Hepatocyte (in vitro differentiated cells): ENCODE measurements at regions not wholly inside any gene's neighbourhood (a gene's known extent, or its start where the extent isn't known, plus 50 kb on each side); places are given as distances from the start of the nearest gene placed in this dataset.

Experiments
- DNase-seq: peaks from one replicate; pipeline ENCODE4 v3.0.0-alpha.2; 2016; ENCODE audit warnings: low spot score
- H2AFZ ChIP-seq: fragments of 200-600 bp; sonication (generic); 2 replicates; pipeline ENCODE4 v1.6.0; 2016; ENCODE audit warnings: antibody characterized with exemption, mild to moderate bottlenecking
- H3K27ac ChIP-seq: fragments of 200-600 bp; sonication (generic); 2 replicates; pipeline ENCODE4 v1.5.1; 2016; ENCODE audit warnings: mild to moderate bottlenecking
- H3K27me3 ChIP-seq: fragments of 200-600 bp; sonication (generic); 2 replicates; pipeline ENCODE4 v1.6.1; 2016
- H3K36me3 ChIP-seq: fragments of 200-600 bp; sonication (generic); replicated peaks from 2 replicates; pipeline ENCODE4 v1.5.1; 2016; ENCODE audit warnings: low read depth; ENCODE audit not compliant: insufficient read depth
- H3K4me1 ChIP-seq: fragments of 200-600 bp; sonication (generic); 2 replicates; pipeline ENCODE4 v1.5.1; 2016; ENCODE audit warnings: mild to moderate bottlenecking, moderate library complexity; ENCODE audit not compliant: insufficient read depth
- H3K4me2 ChIP-seq: fragments of 200-600 bp; sonication (generic); 2 replicates; pipeline ENCODE4 v1.6.0; 2016
- H3K4me3 ChIP-seq: fragments of 200-600 bp; sonication (generic); 2 replicates; pipeline ENCODE4 v1.5.1; 2016; ENCODE audit warnings: mild to moderate bottlenecking
- H3K79me2 ChIP-seq: fragments of 200-600 bp; sonication (generic); 2 replicates; pipeline ENCODE4 v1.6.0; 2017; ENCODE audit warnings: mild to moderate bottlenecking
- H3K9me2 ChIP-seq: fragments of 200-600 bp; sonication (generic); replicated peaks from 2 replicates; pipeline ENCODE4 v1.6.0; 2017; ENCODE audit warnings: mild to moderate bottlenecking; ENCODE audit not compliant: insufficient read depth
- H3K9me3 ChIP-seq: fragments of 200-600 bp; sonication (generic); 2 replicates; pipeline ENCODE4 v1.5.1; 2016; ENCODE audit warnings: low read depth, mild to moderate bottlenecking
- H4K20me1 ChIP-seq: fragments of 200-600 bp; sonication (generic); 2 replicates; pipeline ENCODE4 v1.6.0; 2016; ENCODE audit warnings: mild to moderate bottlenecking; ENCODE audit not compliant: insufficient read depth, poor library complexity, severe bottlenecking
- EZH2 ChIP-seq: fragments of 200-600 bp; sonication (generic); IDR thresholded peaks from 2 replicates; pipeline ENCODE4 v1.6.1; 2016; ENCODE audit warnings: antibody characterized with exemption, mild to moderate bottlenecking, borderline replicate concordance
- EZH2phosphoT487 ChIP-seq: fragments of 200-600 bp; sonication (generic); IDR thresholded peaks from one replicate; pipeline ENCODE4 v1.6.1; 2018; ENCODE audit warnings: antibody characterized with exemption, mild to moderate bottlenecking, low read depth, moderate library complexity; ENCODE audit not compliant: unreplicated experiment, severe bottlenecking
- WGBS: methylation state at CpG from one replicate; pipeline ENCODE4 v1.1.6; 2016; ENCODE audit warnings: low lambda C conversion rate; ENCODE audit errors: missing lambda C conversion rate; 5-methylcytosine and 5-hydroxymethylcytosine counted together
- TF ChIP-seq, protein P1 (sequence below): fragments of 200-600 bp; sonication (generic); IDR thresholded peaks from 2 replicates; pipeline ENCODE4 v1.5.1; 2016; ENCODE audit warnings: antibody characterized with exemption, mild to moderate bottlenecking; ENCODE audit not compliant: poor library complexity

DNA sequence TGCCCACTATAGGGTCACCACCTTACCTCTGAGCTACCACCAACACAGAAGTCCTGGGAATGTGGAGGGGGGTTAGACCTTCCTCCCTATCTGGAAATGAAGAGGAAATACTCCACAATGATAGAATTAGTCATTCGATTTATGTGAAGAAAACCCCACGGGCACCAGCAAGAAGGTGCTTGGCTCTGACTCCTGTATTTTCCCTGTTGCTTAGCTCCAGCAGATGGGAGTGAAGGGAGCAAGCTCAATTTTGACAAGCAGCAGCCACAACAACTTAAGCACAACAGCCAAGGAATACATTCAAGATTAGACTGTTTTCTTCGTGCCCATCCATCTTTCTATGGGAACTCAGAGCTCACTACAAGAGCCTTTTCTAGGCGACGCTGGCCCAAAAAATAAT lies 191.7 kb downstream of the SPTSSA start:
- WGBS, result 94% methylated on average over 5 of the region's 5 CpGs
- Histone ChIP-seq H3K27me3 (no peaks in the 10 kb centered on the region), H3K36me3 (no peaks in the 10 kb centered on the region), H2AFZ (no peak overlapping the region), H3K4me3 (no peak overlapping the region), H3K9me3 (no peaks in the 10 kb centered on the region), H3K4me2 (no peak overlapping the region), H4K20me1 (no peaks in the 10 kb centered on the region), H3K4me1 (no peaks in the 10 kb centered on the region), H3K79me2 (no peaks in the 10 kb centered on the region), H3K27ac (no peak overlapping the region), H3K9me2 (no peaks in the 10 kb centered on the region)
- no peak for DNase-seq
- TF ChIP-seq EZH2 (no peak), EZH2phosphoT487 (no peak)
- TF ChIP-seq, protein P1, sequence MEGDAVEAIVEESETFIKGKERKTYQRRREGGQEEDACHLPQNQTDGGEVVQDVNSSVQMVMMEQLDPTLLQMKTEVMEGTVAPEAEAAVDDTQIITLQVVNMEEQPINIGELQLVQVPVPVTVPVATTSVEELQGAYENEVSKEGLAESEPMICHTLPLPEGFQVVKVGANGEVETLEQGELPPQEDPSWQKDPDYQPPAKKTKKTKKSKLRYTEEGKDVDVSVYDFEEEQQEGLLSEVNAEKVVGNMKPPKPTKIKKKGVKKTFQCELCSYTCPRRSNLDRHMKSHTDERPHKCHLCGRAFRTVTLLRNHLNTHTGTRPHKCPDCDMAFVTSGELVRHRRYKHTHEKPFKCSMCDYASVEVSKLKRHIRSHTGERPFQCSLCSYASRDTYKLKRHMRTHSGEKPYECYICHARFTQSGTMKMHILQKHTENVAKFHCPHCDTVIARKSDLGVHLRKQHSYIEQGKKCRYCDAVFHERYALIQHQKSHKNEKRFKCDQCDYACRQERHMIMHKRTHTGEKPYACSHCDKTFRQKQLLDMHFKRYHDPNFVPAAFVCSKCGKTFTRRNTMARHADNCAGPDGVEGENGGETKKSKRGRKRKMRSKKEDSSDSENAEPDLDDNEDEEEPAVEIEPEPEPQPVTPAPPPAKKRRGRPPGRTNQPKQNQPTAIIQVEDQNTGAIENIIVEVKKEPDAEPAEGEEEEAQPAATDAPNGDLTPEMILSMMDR, result no peak

DNA sequence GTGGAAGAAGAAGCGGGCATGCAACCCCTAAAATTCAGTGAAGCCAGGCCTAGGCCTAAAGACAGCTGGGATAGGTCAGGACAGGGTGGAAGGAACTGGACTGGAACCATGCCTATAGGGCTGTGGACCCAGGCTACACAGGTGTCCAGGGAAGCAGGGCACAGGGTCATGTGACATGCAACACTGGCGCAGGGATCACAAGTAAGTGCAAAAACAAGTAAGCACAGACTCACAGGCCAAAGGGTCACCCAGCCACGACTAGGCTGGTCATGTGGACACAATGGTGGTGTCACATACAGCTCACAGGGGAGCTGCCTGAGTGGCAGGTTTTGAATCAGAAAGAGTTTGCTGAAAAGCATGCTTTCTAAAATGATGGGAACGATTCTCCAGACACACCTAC lies 195.7 kb downstream of the SPTSSA start:
- Histone ChIP-seq H3K9me2 (no peaks in the 10 kb centered on the region), H4K20me1 (no peaks in the 10 kb centered on the region), H3K4me3 (no peak overlapping the region), H3K36me3 (no peaks in the 10 kb centered on the region), H3K27ac (no peak overlapping the region), H3K4me2 (no peak overlapping the region), H3K9me3 (no peaks in the 10 kb centered on the region), H3K27me3 (no peaks in the 10 kb centered on the region), H2AFZ (no peak overlapping the region), H3K79me2 (no peaks in the 10 kb centered on the region), H3K4me1 (no peaks in the 10 kb centered on the region)
- 83% methylated on average over 4 of the region's 4 CpGs for WGBS
- no peak for TF ChIP-seq EZH2phosphoT487
- TF ChIP-seq, protein P1, result no peak
- no peak for TF ChIP-seq EZH2
- DNase-seq, result no peak

DNA sequence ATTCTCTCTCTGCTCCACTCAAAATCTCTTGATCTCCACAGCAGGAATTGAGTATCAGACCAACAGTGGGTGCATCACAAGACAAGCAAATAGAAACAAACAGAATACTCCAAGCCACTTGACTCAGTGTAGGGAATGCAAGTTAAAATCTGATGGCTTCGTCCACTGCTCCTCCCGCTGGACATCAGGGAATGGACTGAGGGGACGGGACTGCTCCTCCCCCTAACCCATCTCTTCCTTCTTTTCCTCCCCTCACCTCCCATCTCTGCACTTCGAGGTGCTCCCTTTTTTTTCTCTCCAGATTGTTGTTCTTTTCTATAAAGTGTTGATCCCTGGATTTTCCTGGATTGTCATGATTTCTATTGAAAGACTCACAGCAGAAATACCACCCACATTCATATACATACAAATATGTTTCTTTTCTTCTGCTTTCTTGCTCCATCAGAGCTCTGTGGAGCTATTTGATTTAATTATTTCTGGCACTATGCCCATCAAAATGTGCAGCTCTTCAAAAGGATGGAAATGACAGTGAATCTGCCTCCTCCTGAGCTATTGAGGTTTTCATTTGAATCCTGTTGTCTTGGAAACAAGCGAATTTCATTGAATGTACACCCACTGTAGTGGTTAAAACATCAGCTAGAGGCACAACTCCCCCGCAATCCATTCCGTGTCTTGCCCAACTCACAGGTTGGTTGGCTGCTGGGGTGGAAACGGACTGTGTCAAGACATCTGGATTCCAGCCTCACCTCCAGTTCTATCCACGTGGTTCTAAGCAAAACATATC lies 199.7 kb downstream of the SPTSSA start:
- Histone ChIP-seq H3K4me3 (no peak overlapping the region), H3K27me3 (no peaks in the 10 kb centered on the region), H3K36me3 (no peaks in the 10 kb centered on the region), H3K9me3 (no peaks in the 10 kb centered on the region), H4K20me1 (no peaks in the 10 kb centered on the region), H3K4me1 (no peaks in the 10 kb centered on the region), H3K79me2 (no peaks in the 10 kb centered on the region), H3K27ac (no peak overlapping the region), H3K9me2 (no peaks in the 10 kb centered on the region), H3K4me2 (no peak overlapping the region), H2AFZ (no peak overlapping the region)
- TF ChIP-seq, protein P1, result no peak
- TF ChIP-seq EZH2phosphoT487, result no peak
- no peak for TF ChIP-seq EZH2
- 72% methylated on average over 9 of the region's 9 CpGs for WGBS
- DNase-seq, result no peak

DNA sequence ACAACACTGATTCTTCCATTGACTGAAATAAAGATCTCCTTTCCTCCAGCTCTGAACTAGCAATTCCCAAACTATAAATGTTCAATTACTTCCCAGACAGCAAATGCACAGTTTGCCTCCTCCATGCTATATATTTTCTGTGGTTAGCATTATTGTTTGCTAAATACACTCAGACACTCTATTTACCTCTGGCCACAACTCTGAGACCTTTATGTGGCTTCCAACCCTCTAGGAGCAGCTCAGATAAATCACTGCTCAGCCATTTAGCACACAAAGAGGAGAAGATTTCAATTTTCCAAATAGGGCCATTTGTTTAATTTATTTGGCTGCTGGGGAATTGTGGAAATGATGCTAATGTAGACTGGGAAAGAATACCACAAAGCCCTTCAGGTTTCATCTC lies 202.0 kb downstream of the SPTSSA start:
- no peaks in the 10 kb centered on the region for H4K20me1 ChIP-seq
- H3K4me3 ChIP-seq, result no peak overlapping the region
- no peak for DNase-seq
- H3K9me3 ChIP-seq, result no peaks in the 10 kb centered on the region
- no peak overlapping the region for H3K4me2 ChIP-seq
- no peaks in the 10 kb centered on the region for H3K27me3 ChIP-seq
- H3K27ac ChIP-seq, result no peak overlapping the region
- no peak overlapping the region for H2AFZ ChIP-seq
- H3K36me3 ChIP-seq, result no peaks in the 10 kb centered on the region
- no peaks in the 10 kb centered on the region for H3K4me1 ChIP-seq
- TF ChIP-seq, protein P1, result no peak
- no peak for TF ChIP-seq EZH2
- TF ChIP-seq EZH2phosphoT487, result no peak
- no peaks in the 10 kb centered on the region for H3K79me2 ChIP-seq
- no peaks in the 10 kb centered on the region for H3K9me2 ChIP-seq
